SK-N-SH (cell line): ENCODE measurements at regions not wholly inside any gene's neighbourhood (a gene's known extent, or its start where the extent isn't known, plus 50 kb on each side); places are given as distances from the start of the nearest gene placed in this dataset.

ENCODE experiments used
- CHD2 ChIP-seq: fragments of 150-350 bp; IDR thresholded peaks from 2 replicates; pipeline ENCODE4 v1.6.1; 2018; ENCODE audit warnings: low read length; ENCODE audit not compliant: partially characterized antibody
- EP300 ChIP-seq, 2 experiments: IDR thresholded peaks; 2 replicates each; pipeline versions ENCODE4 v1.4.0 to v1.6.1; 2012; ENCODE audit warnings: borderline replicate concordance in 1 of 2, low read depth in 1 of 2, low read length in 1 of 2
- EZH2phosphoT487 ChIP-seq: fragments of 200-600 bp; sonication (generic); IDR thresholded peaks from 2 replicates; pipeline ENCODE4 v1.6.1; 2017; ENCODE audit warnings: low read depth, mixed run types, mild to moderate bottlenecking, antibody characterized with exemption, moderate library complexity, borderline replicate concordance
- GABPA ChIP-seq: IDR thresholded peaks from 2 replicates; pipeline ENCODE4 v1.4.0; 2012; ENCODE audit warnings: low read depth, mild to moderate bottlenecking
- MXI1 ChIP-seq: IDR thresholded peaks from 2 replicates; pipeline ENCODE4 v1.6.1; 2012; ENCODE audit warnings: mild to moderate bottlenecking, low read depth, low read length, improper control_type of control experiment
- POLR2AphosphoS5 ChIP-seq: IDR thresholded peaks from 2 replicates; pipeline ENCODE4 v1.6.1; 2012; ENCODE audit warnings: low read depth, low read length
- RFX5 ChIP-seq: IDR thresholded peaks from 2 replicates; pipeline ENCODE4 v1.6.1; 2012; ENCODE audit warnings: mild to moderate bottlenecking, improper control_type of control experiment, low read length
- SMC3 ChIP-seq: IDR thresholded peaks from 2 replicates; pipeline ENCODE4 v1.6.1; 2012; ENCODE audit warnings: low read depth, low read length, improper control_type of control experiment
- TF ChIP-seq, protein P1 (sequence below): fragments of 200-600 bp; sonication (generic); IDR thresholded peaks from 2 replicates; pipeline ENCODE4 v1.6.1; 2017; ENCODE audit warnings: antibody characterized with exemption, mild to moderate bottlenecking, moderate library complexity
- TF ChIP-seq, protein P2 (sequence below): fragments of 150-350 bp; IDR thresholded peaks from 2 replicates; pipeline ENCODE4 v1.6.1; 2017; ENCODE audit warnings: antibody characterized with exemption, low read length, low read depth, borderline replicate concordance
- TF ChIP-seq, protein P3 (sequence below): IDR thresholded peaks from 2 replicates; pipeline ENCODE4 v1.4.0; 2012; ENCODE audit warnings: low read depth, borderline replicate concordance
- TF ChIP-seq, protein P4 (sequence below): IDR thresholded peaks from 2 replicates; pipeline ENCODE4 v1.4.0; 2012; ENCODE audit warnings: low read depth

DNA sequence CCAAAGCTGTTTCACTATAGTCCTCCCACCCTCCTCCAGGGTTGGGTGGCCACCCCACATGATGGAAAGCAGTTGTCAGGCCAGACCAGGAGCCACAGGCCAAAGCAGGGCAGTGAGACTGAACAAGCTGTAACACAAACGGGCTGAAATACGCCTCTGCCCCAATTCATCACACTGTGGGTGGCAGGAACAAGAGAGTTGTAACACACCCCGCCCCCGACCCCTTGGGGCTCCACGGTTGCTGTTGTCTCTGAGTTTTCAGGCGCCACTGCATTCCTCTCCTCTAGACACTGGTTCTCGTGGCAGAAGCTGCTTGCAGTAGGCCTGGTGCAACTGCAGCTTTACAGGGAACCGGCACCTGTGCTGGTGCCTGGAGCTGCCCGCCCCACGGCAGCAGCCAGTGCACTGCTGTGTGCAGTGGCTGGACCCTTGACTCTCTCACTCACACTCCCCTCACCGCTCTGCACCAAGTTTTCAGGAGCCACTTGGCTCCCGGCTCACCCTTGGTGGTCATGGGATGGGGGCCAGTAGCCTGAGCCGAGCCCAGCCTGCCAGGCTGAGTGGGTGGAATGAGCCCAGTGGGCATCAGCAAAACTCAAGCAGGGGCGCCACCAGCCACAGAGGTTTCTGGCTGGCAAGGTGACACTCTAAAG, 1314.5 kb upstream of the MIR17HG start:
- TF ChIP-seq POLR2AphosphoS5 (no peak), RFX5 (no peak), SMC3 (no peak), CHD2 (no peak), EP300 (IDR thresholded peaks at IDR 0.05; ENCODE audit: borderline replicate concordance in 1 of 2, low read depth in 1 of 2, low read length in 1 of 2) (no peak), GABPA (no peak), EZH2phosphoT487 (no peak), MXI1 (no peak)
- TF ChIP-seq, protein P1, sequence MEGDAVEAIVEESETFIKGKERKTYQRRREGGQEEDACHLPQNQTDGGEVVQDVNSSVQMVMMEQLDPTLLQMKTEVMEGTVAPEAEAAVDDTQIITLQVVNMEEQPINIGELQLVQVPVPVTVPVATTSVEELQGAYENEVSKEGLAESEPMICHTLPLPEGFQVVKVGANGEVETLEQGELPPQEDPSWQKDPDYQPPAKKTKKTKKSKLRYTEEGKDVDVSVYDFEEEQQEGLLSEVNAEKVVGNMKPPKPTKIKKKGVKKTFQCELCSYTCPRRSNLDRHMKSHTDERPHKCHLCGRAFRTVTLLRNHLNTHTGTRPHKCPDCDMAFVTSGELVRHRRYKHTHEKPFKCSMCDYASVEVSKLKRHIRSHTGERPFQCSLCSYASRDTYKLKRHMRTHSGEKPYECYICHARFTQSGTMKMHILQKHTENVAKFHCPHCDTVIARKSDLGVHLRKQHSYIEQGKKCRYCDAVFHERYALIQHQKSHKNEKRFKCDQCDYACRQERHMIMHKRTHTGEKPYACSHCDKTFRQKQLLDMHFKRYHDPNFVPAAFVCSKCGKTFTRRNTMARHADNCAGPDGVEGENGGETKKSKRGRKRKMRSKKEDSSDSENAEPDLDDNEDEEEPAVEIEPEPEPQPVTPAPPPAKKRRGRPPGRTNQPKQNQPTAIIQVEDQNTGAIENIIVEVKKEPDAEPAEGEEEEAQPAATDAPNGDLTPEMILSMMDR, result no peak
- TF ChIP-seq, protein P2, sequence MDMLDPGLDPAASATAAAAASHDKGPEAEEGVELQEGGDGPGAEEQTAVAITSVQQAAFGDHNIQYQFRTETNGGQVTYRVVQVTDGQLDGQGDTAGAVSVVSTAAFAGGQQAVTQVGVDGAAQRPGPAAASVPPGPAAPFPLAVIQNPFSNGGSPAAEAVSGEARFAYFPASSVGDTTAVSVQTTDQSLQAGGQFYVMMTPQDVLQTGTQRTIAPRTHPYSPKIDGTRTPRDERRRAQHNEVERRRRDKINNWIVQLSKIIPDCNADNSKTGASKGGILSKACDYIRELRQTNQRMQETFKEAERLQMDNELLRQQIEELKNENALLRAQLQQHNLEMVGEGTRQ, result no peak
- TF ChIP-seq, protein P3, sequence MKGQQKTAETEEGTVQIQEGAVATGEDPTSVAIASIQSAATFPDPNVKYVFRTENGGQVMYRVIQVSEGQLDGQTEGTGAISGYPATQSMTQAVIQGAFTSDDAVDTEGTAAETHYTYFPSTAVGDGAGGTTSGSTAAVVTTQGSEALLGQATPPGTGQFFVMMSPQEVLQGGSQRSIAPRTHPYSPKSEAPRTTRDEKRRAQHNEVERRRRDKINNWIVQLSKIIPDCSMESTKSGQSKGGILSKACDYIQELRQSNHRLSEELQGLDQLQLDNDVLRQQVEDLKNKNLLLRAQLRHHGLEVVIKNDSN, result no peak
- TF ChIP-seq, protein P4, sequence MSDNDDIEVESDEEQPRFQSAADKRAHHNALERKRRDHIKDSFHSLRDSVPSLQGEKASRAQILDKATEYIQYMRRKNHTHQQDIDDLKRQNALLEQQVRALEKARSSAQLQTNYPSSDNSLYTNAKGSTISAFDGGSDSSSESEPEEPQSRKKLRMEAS, result no peak
